Neural cell (in vitro differentiated cells): ENCODE measurements at regions not wholly inside any gene's neighbourhood (a gene's known extent, or its start where the extent isn't known, plus 50 kb on each side); places are given as distances from the start of the nearest gene placed in this dataset.

Experiments used
- H2AFZ ChIP-seq: fragments of 200-600, 300-800 bp; sonication (generic), shearing (Covaris generic); 2 replicates; pipeline ENCODE4 v1.6.0; 2014; ENCODE audit warnings: low read depth, mild to moderate bottlenecking, antibody characterized with exemption, low read length, moderate library complexity
- H3F3A ChIP-seq: fragments of 200-600 bp; shearing (Covaris generic); 2 replicates; pipeline ENCODE4 v1.6.1; 2016; ENCODE audit warnings: mild to moderate bottlenecking, moderate library complexity, mixed read lengths, antibody characterized with exemption, low read length; ENCODE audit not compliant: insufficient read depth, poor library complexity, severe bottlenecking
- H3K27ac ChIP-seq: fragments of 200-600, 300-800 bp; sonication (generic), shearing (Covaris generic); 2 replicates; pipeline ENCODE4 v1.5.1; 2014; ENCODE audit warnings: mild to moderate bottlenecking, low read length, moderate library complexity
- H3K27me3 ChIP-seq: fragments of 300-800, 200-600 bp; sonication (generic), shearing (Covaris generic); 2 replicates; pipeline ENCODE4 v1.6.0; 2014; ENCODE audit warnings: mild to moderate bottlenecking, low read depth, low read length, moderate library complexity; ENCODE audit not compliant: insufficient read depth
- H3K36me3 ChIP-seq: fragments of 300-800, 200-600 bp; sonication (generic), shearing (Covaris generic); 2 replicates; pipeline ENCODE4 v1.5.1; 2014; ENCODE audit warnings: mild to moderate bottlenecking, antibody characterized with exemption, low read length, moderate library complexity; ENCODE audit not compliant: insufficient read depth
- H3K4me2 ChIP-seq: fragments of 300-800, 200-600 bp; sonication (generic), shearing (Covaris generic); 2 replicates; pipeline ENCODE4 v1.6.0; 2014; ENCODE audit warnings: mild to moderate bottlenecking, low read length
- H3K4me3 ChIP-seq: fragments of 300-800, 200-600 bp; sonication (generic), shearing (Covaris generic); 2 replicates; pipeline ENCODE4 v1.5.1; 2014; ENCODE audit warnings: mild to moderate bottlenecking, low read length, moderate library complexity
- H3K79me2 ChIP-seq: fragments of 200-600 bp; shearing (Covaris generic); replicated peaks from 2 replicates; pipeline ENCODE4 v1.6.0; 2014; ENCODE audit warnings: mild to moderate bottlenecking, low read length, moderate library complexity; ENCODE audit not compliant: insufficient read depth
- H3K9ac ChIP-seq: fragments of 300-800, 200-600 bp; sonication (generic), shearing (Covaris generic); 2 replicates; pipeline ENCODE4 v1.6.1; 2016; ENCODE audit warnings: mild to moderate bottlenecking, low read length, mixed read lengths
- H3K9me2 ChIP-seq: fragments of 200-600 bp; shearing (Covaris generic); 2 replicates; pipeline ENCODE4 v1.6.1; 2016; ENCODE audit warnings: mild to moderate bottlenecking, low read length, mixed read lengths; ENCODE audit not compliant: insufficient read depth
- H3K9me3 ChIP-seq: fragments of 200-600, 300-800 bp; sonication (generic), shearing (Covaris generic); 2 replicates; pipeline ENCODE4 v1.6.1; 2016; ENCODE audit warnings: mild to moderate bottlenecking, mixed run types, low read length, moderate library complexity, mixed read lengths
- H4K20me1 ChIP-seq: fragments of 200-600 bp; shearing (Covaris generic); 2 replicates; pipeline ENCODE4 v1.6.1; 2016; ENCODE audit warnings: mild to moderate bottlenecking, mixed run types; ENCODE audit not compliant: insufficient read depth
- EP300 ChIP-seq: fragments of 450-650 bp; conservative IDR thresholded peaks from 2 replicates; pipeline ENCODE4 v1.6.1; 2014; ENCODE audit warnings: antibody characterized with exemption, mild to moderate bottlenecking, moderate library complexity; ENCODE audit not compliant: poor library complexity, severe bottlenecking
- EZH2 ChIP-seq: fragments of 200-600, 300-800 bp; shearing (Covaris generic), sonication (generic); IDR thresholded peaks from 2 replicates; pipeline ENCODE4 v1.6.1; 2014; ENCODE audit warnings: antibody characterized with exemption, low read length, borderline replicate concordance, mild to moderate bottlenecking; ENCODE audit not compliant: insufficient read depth, poor library complexity, severe bottlenecking
- MXI1 ChIP-seq: fragments of 450-650 bp; conservative IDR thresholded peaks from 2 replicates; pipeline ENCODE4 v1.6.1; 2014; ENCODE audit warnings: antibody characterized with exemption, mild to moderate bottlenecking; ENCODE audit not compliant: poor library complexity, severe bottlenecking
- POLR2AphosphoS5 ChIP-seq: IDR thresholded peaks from 2 replicates; pipeline ENCODE4 v1.6.1; 2012
- RAD21 ChIP-seq: fragments of 450-650 bp; conservative IDR thresholded peaks from 2 replicates; pipeline ENCODE4 v1.6.1; 2014; ENCODE audit warnings: antibody characterized with exemption, mild to moderate bottlenecking, moderate library complexity
- REST ChIP-seq: IDR thresholded peaks from 2 replicates; pipeline ENCODE4 v1.6.1; 2012; ENCODE audit warnings: borderline replicate concordance
- SMC3 ChIP-seq: fragments of 450-650 bp; conservative IDR thresholded peaks from 2 replicates; pipeline ENCODE4 v1.6.1; 2014; ENCODE audit warnings: antibody characterized with exemption, mild to moderate bottlenecking, moderate library complexity; ENCODE audit not compliant: poor library complexity
- TAF1 ChIP-seq: IDR thresholded peaks from 2 replicates; pipeline ENCODE4 v1.6.1; 2012; ENCODE audit warnings: low read depth
- TF ChIP-seq, protein P1 (sequence below): fragments of 450-650 bp; IDR thresholded peaks from 2 replicates; pipeline ENCODE4 v1.5.1; 2014; ENCODE audit warnings: antibody characterized with exemption, mild to moderate bottlenecking, moderate library complexity; ENCODE audit not compliant: poor library complexity, severe bottlenecking

DNA sequence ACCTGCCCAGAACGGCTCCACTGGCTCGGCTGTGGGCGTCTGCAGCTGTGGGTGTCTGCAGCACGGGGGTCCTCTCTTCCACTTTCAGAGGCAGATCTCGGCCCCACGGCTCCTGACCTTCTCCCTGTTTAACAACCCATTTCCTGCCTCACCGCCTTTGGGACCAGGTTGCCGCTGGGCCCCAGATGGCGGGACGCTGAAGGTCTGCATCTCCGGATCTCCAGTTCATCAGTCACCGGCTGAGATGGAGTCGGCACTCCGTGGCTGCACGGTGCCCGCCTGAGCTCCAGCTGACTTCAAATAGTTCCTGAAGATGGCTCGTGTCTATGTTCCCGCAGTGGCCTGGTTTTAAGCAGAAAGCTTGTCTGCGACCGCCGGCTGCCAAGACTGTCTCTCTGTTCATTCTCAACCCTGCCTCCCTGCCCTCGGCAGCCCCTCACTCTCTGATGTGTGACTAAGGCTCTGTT is 475.9 kb downstream of the BRD1 start:
- Histone ChIP-seq H3K79me2 (no peaks in the 10 kb centered on the region), H3K36me3 (no peaks in the 10 kb centered on the region), H3K27ac (no peak overlapping the region), H3K4me3 (no peak overlapping the region), H3F3A (no peaks in the 10 kb centered on the region), H3K4me2 (no peak overlapping the region), H2AFZ (no peak overlapping the region), H3K9ac (no peak overlapping the region), H3K9me2 (no peaks in the 10 kb centered on the region), H3K27me3 (no peaks in the 10 kb centered on the region), H4K20me1 (no peaks in the 10 kb centered on the region), H3K9me3 (no peaks in the 10 kb centered on the region)
- TF ChIP-seq RAD21 (no peak), POLR2AphosphoS5 (no peak), EZH2 (no peak)
- TF ChIP-seq, protein P1, sequence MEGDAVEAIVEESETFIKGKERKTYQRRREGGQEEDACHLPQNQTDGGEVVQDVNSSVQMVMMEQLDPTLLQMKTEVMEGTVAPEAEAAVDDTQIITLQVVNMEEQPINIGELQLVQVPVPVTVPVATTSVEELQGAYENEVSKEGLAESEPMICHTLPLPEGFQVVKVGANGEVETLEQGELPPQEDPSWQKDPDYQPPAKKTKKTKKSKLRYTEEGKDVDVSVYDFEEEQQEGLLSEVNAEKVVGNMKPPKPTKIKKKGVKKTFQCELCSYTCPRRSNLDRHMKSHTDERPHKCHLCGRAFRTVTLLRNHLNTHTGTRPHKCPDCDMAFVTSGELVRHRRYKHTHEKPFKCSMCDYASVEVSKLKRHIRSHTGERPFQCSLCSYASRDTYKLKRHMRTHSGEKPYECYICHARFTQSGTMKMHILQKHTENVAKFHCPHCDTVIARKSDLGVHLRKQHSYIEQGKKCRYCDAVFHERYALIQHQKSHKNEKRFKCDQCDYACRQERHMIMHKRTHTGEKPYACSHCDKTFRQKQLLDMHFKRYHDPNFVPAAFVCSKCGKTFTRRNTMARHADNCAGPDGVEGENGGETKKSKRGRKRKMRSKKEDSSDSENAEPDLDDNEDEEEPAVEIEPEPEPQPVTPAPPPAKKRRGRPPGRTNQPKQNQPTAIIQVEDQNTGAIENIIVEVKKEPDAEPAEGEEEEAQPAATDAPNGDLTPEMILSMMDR = no peak

DNA sequence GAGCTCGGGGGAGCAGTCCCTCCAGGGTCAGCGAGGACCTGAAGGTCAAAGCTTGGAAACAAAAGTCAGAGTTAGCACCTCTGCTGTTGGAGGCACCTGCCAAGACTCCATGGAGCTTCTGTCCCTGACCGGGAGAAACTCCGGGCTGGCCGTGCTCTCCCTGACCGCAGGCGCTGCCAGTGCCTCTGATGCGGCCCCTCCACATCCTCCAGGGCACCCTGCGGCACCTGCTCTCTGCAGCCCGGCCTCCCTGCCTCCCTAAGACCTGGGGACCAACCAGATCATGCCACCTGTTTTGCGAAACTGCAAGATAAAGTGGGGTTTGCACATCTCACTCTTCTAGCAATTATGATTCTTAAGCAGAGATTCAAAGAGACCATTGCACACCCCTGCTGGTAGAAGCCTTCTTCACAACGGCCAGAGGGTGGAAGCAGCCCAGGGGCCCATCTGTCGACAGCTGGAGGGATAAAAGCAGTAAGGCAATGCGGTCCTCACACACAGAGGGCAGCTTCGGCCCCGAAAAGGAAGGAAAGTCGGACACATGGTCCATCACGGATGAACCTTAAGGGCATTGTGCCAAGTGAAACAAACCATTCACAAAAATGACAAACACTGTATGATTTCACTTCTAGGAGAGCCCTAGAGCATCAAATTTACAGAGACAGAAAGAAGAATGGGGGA is 477.1 kb downstream of the BRD1 start:
- H3K27ac ChIP-seq = no peak overlapping the region
- H2AFZ ChIP-seq = no peak overlapping the region
- no peaks in the 10 kb centered on the region for H3K27me3 ChIP-seq
- no peak overlapping the region for H3K4me3 ChIP-seq
- no peaks in the 10 kb centered on the region for H3K9me3 ChIP-seq
- TF ChIP-seq EZH2 = no peak
- no peak for TF ChIP-seq TAF1
- H3K9ac ChIP-seq = no peak overlapping the region
- no peaks in the 10 kb centered on the region for H4K20me1 ChIP-seq
- H3K4me2 ChIP-seq = no peak overlapping the region
- no peaks in the 10 kb centered on the region for H3K79me2 ChIP-seq
- H3F3A ChIP-seq = no peaks in the 10 kb centered on the region
- H3K36me3 ChIP-seq = no peaks in the 10 kb centered on the region
- H3K9me2 ChIP-seq = no peaks in the 10 kb centered on the region

GRCh38 chr22:49349841-49350381 is 477.8 kb downstream of the BRD1 start:
- H3K4me2 ChIP-seq = no peak overlapping the region
- H3K79me2 ChIP-seq = no peaks in the 10 kb centered on the region
- no peaks in the 10 kb centered on the region for H3F3A ChIP-seq
- H3K9me2 ChIP-seq = no peaks in the 10 kb centered on the region
- no peaks in the 10 kb centered on the region for H3K36me3 ChIP-seq
- no peaks in the 10 kb centered on the region for H3K27me3 ChIP-seq
- no peak overlapping the region for H3K27ac ChIP-seq
- H3K4me3 ChIP-seq = no peak overlapping the region
- TF ChIP-seq MXI1 (no peak), TAF1 (no peak), EZH2 (no peak), EP300 (no peak), POLR2AphosphoS5 (no peak), RAD21 (no peak), REST (no peak), SMC3 (no peak)
- TF ChIP-seq, protein P1 = no peak
- no peaks in the 10 kb centered on the region for H4K20me1 ChIP-seq
- H2AFZ ChIP-seq = no peak overlapping the region
- no peak overlapping the region for H3K9ac ChIP-seq
- H3K9me3 ChIP-seq = no peaks in the 10 kb centered on the region
